ENCODE measurements at regions not wholly inside any gene's neighbourhood (a gene's known extent, or its start where the extent isn't known, plus 50 kb on each side); places are given as distances from the start of the nearest gene placed in this dataset.

GRCh38 chr5:135279328-135279727, 119.7 kb downstream of the MACROH2A1 start:
- Mint-ChIP-seq H3K4me3 (no peak overlapping the region), H3K4me1 (no peaks in the 10 kb centered on the region), H3K9me3 (no peaks in the 10 kb centered on the region), H3K36me3 (no peaks in the 10 kb centered on the region), H3K27me3 (peaks cover 36% of the 10 kb centered on the region), H3K27ac (no peak overlapping the region)
- no peak for DNase-seq
- CTCF ChIA-PET = interaction anchor here (0.7 to 1.4 kb wide), 2 partner anchors 11 to 15 kb away, joined by 3 read pairs; no protein-coding TSS in a partner anchor

- CTCF ChIA-PET = no interaction called here
- Mint-ChIP-seq H3K27me3 (peaks cover 44% of the 10 kb centered on the region), H3K27ac (no peak overlapping the region), H3K36me3 (no peaks in the 10 kb centered on the region), H3K4me1 (no peaks in the 10 kb centered on the region), H3K4me3 (no peak overlapping the region), H3K9me3 (no peaks in the 10 kb centered on the region)
- no peak for DNase-seq
These were observed 122.9 kb downstream of the MACROH2A1 start for GRCh38 chr5:135276151-135276550.

- DNase-seq = no peak
- no peak overlapping the region for H3K4me3 Mint-ChIP-seq
- H3K27me3 Mint-ChIP-seq = peaks cover 41% of the 10 kb centered on the region
- no peaks in the 10 kb centered on the region for H3K9me3 Mint-ChIP-seq
- peak overlapping the region; percentile 25 for H3K27ac Mint-ChIP-seq
- CTCF ChIA-PET = no interaction called here
- H3K4me1 Mint-ChIP-seq = no peaks in the 10 kb centered on the region
- H3K36me3 Mint-ChIP-seq = no peaks in the 10 kb centered on the region
These were observed 125.8 kb downstream of the MACROH2A1 start for GRCh38 chr5:135273212-135273611.

GRCh38 chr5:135272311-135272805, 126.7 kb downstream of the MACROH2A1 start:
- H3K9me3 Mint-ChIP-seq = no peaks in the 10 kb centered on the region
- no peak overlapping the region for H3K4me3 Mint-ChIP-seq
- no peak overlapping the region for H3K27ac Mint-ChIP-seq
- no peaks in the 10 kb centered on the region for H3K36me3 Mint-ChIP-seq
- no peaks in the 10 kb centered on the region for H3K4me1 Mint-ChIP-seq
- CTCF ChIA-PET = interaction anchor here (0.8 kb wide), 1 partner anchor 48 kb away, joined by 3 read pairs; no protein-coding TSS in a partner anchor
- H3K27me3 Mint-ChIP-seq = peaks cover 41% of the 10 kb centered on the region
- DNase-seq = no peak

- Mint-ChIP-seq H3K27me3 (peaks cover 44% of the 10 kb centered on the region), H3K27ac (no peak overlapping the region), H3K4me3 (no peak overlapping the region), H3K9me3 (no peaks in the 10 kb centered on the region), H3K4me1 (no peaks in the 10 kb centered on the region), H3K36me3 (no peaks in the 10 kb centered on the region)
- no peak for DNase-seq
- CTCF ChIA-PET = interaction anchor here (0.8 kb wide), 1 partner anchor 49 kb away, joined by 3 read pairs; no protein-coding TSS in a partner anchor
These were observed 127.3 kb downstream of the MACROH2A1 start for GRCh38 chr5:135271533-135272310.

- H3K27ac Mint-ChIP-seq = no peak overlapping the region
- DNase-seq = no peak
- CTCF ChIA-PET = no interaction called here
- H3K27me3 Mint-ChIP-seq = peaks cover 53% of the 10 kb centered on the region
- no peaks in the 10 kb centered on the region for H3K4me1 Mint-ChIP-seq
- no peak overlapping the region for H3K4me3 Mint-ChIP-seq
- no peaks in the 10 kb centered on the region for H3K9me3 Mint-ChIP-seq
- H3K36me3 Mint-ChIP-seq = no peaks in the 10 kb centered on the region
These were observed 129.1 kb downstream of the MACROH2A1 start for GRCh38 chr5:135269931-135270421.

- CTCF ChIA-PET = no interaction called here
- H3K4me3 Mint-ChIP-seq = no peak overlapping the region
- no peak for DNase-seq
- H3K27me3 Mint-ChIP-seq = peaks cover 52% of the 10 kb centered on the region
- H3K4me1 Mint-ChIP-seq = no peaks in the 10 kb centered on the region
- no peak overlapping the region for H3K27ac Mint-ChIP-seq
- no peaks in the 10 kb centered on the region for H3K9me3 Mint-ChIP-seq
- H3K36me3 Mint-ChIP-seq = no peaks in the 10 kb centered on the region
These were observed 129.8 kb downstream of the MACROH2A1 start for GRCh38 chr5:135269199-135269598.

- H3K4me1 Mint-ChIP-seq = no peaks in the 10 kb centered on the region
- no peak overlapping the region for H3K4me3 Mint-ChIP-seq
- no peaks in the 10 kb centered on the region for H3K36me3 Mint-ChIP-seq
- peaks cover 41% of the 10 kb centered on the region for H3K27me3 Mint-ChIP-seq
- DNase-seq = no peak
- no peak overlapping the region for H3K27ac Mint-ChIP-seq
- CTCF ChIA-PET = no interaction called here
- no peaks in the 10 kb centered on the region for H3K9me3 Mint-ChIP-seq
These were observed 132.1 kb downstream of the MACROH2A1 start for GRCh38 chr5:135266975-135267374.

GRCh38 chr5:135266303-135266635, 132.8 kb downstream of the MACROH2A1 start:
- H3K27ac Mint-ChIP-seq = no peak overlapping the region
- no peaks in the 10 kb centered on the region for H3K9me3 Mint-ChIP-seq
- CTCF ChIA-PET = no interaction called here
- H3K36me3 Mint-ChIP-seq = no peaks in the 10 kb centered on the region
- no peak for DNase-seq
- no peaks in the 10 kb centered on the region for H3K4me1 Mint-ChIP-seq
- no peak overlapping the region for H3K4me3 Mint-ChIP-seq
- H3K27me3 Mint-ChIP-seq = peaks cover 35% of the 10 kb centered on the region

GRCh38 chr5:135265497-135266302, 133.3 kb downstream of the MACROH2A1 start:
- no peak overlapping the region for H3K27ac Mint-ChIP-seq
- no peaks in the 10 kb centered on the region for H3K4me1 Mint-ChIP-seq
- H3K36me3 Mint-ChIP-seq = no peaks in the 10 kb centered on the region
- H3K9me3 Mint-ChIP-seq = no peaks in the 10 kb centered on the region
- CTCF ChIA-PET = no interaction called here
- H3K4me3 Mint-ChIP-seq = no peak overlapping the region
- H3K27me3 Mint-ChIP-seq = peaks cover 36% of the 10 kb centered on the region
- no peak for DNase-seq

GRCh38 chr5:135264451-135265440, 134.3 kb downstream of the MACROH2A1 start:
- CTCF ChIA-PET = interaction anchor here (0.7 kb wide), 1 partner anchor 15 kb away, joined by 3 read pairs; no protein-coding TSS in a partner anchor

GRCh38 chr5:135263022-135263668, 135.9 kb downstream of the MACROH2A1 start:
- Mint-ChIP-seq H3K9me3 (peaks cover 3% of the 10 kb centered on the region), H3K27ac (no peak overlapping the region), H3K27me3 (peaks cover 35% of the 10 kb centered on the region), H3K36me3 (no peaks in the 10 kb centered on the region), H3K4me1 (no peaks in the 10 kb centered on the region), H3K4me3 (no peak overlapping the region)
- CTCF ChIA-PET = no interaction called here
- DNase-seq = no peak

More at GRCh38 chr5:135264451-135265440, 134.3 kb downstream of the MACROH2A1 start:
- no peak for DNase-seq
- Mint-ChIP-seq H3K27ac (no peak overlapping the region), H3K4me3 (no peak overlapping the region), H3K9me3 (peaks cover under 1% of the 10 kb centered on the region), H3K27me3 (peaks cover 38% of the 10 kb centered on the region), H3K4me1 (no peaks in the 10 kb centered on the region), H3K36me3 (no peaks in the 10 kb centered on the region)

- Mint-ChIP-seq H3K4me1 (no peaks in the 10 kb centered on the region), H3K27ac (no peak overlapping the region), H3K36me3 (no peaks in the 10 kb centered on the region), H3K4me3 (no peak overlapping the region), H3K9me3 (peaks cover 3% of the 10 kb centered on the region), H3K27me3 (peaks cover 39% of the 10 kb centered on the region)
- CTCF ChIA-PET = no interaction called here
- DNase-seq = no peak
These were observed 136.7 kb downstream of the MACROH2A1 start for GRCh38 chr5:135262364-135262763.

All from activated naive CD4-positive, alpha-beta T cell treated with anti-CD3 and anti-CD28 coated beads, Interleukin-2, amount 10 ng/mL, durations not matched to agents 7 days and 5 days (primary cell).